Medulla oblongata (tissue), 1 donor: ENCODE measurements at regions not wholly inside any gene's neighbourhood (a gene's known extent, or its start where the extent isn't known, plus 50 kb on each side); places are given as distances from the start of the nearest gene placed in this dataset.

Experiments used
- DNase-seq: peaks from one replicate; pipeline ENCODE4 v3.0.0-alpha.2; 2015; ENCODE audit errors: extremely low spot score

DNA sequence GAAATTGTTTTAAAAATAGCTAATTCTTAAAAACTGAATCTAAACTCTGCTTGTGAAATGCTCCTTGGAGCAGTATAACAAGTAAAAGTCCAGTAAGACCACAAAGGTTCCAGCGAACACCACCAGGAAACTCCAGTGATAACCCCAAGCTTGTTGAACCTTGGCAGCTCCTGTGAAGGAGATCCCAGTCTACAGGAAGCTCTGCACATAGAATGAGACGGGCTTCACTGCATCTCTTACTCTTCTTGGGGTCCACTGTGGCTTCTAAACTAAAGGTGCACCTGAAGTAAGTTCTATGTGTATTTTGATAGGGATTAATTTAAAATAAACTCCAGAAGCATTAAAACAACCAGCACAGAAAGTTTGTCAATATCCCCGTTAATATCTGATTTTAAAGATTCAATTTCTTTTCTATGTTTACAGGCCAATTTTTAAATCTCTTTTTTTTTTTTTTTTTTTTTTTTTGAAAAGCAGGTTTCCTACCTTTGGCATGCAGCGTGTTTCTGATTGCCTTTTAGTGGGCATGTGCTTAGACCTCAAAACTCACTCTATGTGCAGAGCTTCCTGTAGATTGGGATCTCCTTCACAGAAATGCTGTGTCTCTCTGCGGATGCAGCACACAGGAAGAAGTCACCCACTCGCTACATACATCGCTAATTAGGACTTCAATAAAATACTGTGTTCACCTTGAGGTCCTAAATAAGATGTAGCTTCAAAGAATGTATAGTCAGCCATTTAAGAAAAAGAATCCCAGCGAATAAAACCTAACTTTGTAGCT is 508.5 kb downstream of the KLF12 start:
- DNase-seq, result no peak

DNA sequence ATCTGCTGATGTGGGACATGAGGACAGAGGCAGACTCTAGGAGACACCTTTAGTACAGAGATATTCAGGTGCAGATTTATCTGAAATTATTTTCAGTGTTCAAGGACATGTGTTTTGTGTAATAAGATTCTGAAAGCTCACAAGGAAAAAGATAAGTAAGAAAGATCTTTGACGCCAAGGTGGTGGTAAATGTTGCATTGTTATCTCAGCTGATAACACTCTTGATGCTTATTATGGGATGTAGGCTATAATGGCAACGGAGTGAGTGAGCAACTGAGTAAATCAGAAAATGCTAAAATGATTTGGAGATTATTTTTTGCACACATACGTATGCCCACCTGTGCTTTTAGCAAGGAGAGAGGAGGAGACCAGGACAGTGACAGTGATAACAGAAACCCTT is 510.9 kb downstream of the KLF12 start:
- no peak for DNase-seq

DNA sequence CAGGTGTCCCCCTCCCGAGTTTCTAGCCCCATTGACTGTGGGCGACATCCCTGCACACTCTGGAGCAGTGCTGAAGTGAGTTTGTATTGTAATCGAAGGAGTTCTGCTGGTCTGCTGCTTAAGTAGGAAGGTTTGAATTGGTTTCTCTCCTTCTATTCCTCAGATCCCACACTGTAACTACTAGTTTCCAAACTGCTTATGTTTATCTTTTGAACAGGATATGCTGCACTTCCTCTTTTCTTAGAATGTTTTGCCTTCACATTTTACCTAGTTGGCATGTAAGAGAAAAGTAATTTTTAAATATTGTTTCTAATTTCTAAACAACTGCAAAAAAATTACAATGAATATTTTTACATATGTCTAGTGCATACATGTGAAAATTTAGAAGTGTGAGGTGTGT is 511.8 kb downstream of the KLF12 start:
- no peak for DNase-seq

DNA sequence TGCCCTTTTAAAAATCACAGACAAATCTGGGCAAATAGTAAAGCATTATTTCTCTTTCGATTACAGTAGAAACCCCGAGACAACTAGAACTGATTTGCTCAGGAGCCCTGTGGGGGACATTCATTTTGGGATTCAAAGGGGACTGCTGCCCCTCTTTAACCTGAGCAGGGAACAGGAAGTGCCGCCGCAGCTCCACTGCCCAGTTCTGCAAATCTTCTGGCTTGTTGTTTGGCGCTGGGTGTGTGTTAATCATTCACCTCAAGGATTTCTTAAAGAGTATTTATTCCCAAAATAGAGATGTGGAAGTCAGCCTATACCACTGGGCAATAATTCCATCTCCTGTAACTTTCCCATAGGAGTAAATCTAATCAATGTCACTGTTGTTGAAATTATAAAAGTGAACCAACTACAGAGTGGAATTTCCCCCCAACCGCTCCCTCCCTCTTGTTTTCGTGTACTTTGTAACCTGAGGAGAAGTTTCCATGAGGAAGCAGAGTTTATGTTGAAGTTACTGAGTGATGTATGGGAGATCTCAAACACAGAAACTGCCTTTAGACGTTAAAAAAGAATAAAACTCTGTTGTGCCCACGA is 515.8 kb downstream of the KLF12 start:
- no peak for DNase-seq

DNA sequence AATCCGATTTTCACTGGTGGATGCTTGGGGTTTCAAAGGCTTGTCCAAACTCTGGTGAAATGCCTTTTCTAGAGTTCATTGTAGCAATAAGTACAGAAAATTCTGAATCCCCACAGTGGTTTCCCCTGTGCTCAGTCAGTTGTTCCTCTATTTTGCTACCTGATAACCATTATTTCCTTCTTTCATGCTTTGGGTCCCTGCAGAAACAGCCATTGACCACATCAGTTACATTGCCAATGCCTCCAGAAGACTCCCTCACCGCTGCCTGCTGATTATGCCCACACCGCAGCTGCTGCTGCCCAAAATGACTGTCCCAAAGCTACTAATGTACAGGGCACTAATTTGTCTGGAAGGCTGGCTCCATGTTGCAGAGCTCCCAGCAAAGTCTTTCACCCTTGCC is 517.3 kb downstream of the KLF12 start:
- no peak for DNase-seq

DNA sequence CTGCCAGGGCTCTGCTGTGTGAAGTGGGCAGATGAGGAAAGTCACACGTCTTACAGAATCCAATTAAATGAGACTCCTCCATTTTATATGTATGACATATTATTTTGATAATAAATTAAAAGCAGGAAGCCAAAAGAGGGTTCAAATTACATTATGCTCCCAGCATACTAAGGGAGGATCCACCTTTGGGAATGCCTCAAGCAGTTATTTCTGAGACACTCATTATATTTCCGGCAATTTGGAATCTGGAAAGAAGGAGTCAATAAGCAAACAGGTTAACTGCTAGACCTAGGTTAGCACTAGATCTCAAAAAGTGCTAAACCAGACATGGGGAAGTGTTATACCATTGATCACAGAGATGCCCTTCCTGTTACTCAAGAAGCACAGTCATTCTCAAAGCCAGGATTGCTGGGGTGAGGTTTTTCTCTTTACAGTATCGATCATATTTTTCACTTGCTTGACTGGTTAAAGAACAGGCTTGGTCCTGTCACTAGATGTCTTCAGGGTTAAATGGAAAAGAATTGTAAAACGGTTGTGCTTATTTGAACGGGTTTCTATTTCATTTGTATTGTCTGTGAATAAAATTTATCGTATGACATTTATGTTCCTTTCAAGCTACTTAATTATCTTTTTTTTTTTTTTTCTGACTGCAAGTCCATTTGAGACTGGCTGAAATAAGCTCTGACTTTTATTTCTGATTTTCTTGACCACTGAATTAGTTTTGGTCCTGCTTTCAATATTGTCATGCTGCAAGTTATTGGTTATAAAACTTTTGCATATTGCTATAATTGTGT is 523.2 kb downstream of the KLF12 start:
- no peak for DNase-seq

DNA sequence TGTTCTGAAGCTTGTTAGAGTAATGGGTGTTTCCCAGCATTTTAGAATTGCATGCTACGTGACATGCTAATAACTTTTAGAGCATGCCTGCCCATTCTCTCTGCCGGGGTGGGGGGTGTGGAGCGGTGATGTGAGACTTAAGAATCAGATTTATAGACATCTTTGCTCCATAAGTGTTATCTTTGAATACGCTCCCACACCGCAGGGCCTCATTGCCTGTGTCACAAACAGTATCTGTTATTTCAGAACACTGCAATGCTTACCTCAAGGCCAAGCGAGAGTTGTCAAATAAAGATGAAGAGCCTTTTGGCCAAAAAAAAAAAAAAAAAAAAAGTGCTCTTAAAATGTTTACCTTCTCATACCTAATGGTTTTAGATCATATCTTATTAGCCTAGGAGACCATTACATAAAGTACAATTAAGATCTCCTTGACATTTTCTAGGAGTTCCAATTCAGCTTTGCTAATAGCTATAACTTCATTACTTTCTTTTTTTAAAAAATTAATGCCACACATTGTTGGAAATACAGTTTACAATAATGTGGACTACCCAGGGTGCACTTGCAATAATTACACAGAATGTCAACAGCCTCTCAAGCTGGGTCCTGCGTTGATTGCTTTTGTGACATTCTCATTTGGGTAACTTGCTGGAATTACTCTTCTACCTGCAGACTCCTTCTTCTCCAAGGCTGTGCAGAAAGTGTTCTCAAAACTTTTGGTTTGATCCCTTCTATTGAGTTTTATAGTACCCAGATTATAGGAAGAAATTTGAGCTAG is 525.3 kb downstream of the KLF12 start:
- DNase-seq, result no peak

DNA sequence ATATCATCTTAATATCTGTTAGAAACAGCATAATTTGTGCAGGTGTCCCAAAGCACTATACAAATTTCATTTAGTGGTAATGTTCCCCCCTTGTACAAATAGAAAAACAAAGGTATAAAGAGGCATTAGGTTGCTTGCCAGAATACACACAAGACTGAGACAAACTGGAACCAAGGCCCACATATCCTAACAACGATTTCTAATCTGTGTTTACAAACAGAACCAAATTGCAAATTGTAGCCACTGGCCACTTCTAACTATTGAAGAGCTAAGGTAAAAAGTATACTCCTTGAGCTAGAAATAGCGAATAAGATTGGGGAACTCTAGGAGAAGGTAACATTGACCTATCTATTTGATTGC is 526.1 kb downstream of the KLF12 start:
- no peak for DNase-seq

DNA sequence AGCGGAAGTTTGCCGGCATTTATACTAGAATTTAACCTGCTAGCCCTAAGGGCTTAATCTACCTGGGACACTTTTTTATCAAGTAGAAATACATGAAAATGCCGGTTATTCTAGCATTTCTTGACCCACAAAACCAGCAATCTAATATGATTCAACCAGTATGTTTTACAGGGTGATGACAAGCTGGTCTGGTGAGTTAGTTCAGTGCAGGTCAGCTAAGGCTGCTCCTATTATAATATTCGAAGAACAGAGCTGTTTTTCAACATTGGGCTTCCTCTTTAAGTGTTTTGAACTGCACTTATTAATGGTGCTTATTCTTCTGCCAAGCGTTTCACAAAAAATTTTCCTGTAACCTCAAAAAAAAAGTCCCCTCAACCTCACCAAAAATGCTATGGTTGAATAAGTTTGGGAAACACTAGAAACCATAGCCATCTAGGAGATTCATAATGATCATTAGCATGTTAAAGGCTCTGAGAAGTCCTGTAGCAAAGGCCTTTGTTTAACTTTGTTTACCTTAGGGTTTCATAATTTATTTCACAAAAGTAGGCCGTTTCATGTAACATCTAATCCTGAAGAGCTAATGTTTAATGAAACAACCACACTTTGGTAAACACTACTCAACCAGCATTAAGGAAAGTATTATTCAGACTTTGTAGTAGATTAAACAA is 526.6 kb downstream of the KLF12 start:
- no peak for DNase-seq

DNA sequence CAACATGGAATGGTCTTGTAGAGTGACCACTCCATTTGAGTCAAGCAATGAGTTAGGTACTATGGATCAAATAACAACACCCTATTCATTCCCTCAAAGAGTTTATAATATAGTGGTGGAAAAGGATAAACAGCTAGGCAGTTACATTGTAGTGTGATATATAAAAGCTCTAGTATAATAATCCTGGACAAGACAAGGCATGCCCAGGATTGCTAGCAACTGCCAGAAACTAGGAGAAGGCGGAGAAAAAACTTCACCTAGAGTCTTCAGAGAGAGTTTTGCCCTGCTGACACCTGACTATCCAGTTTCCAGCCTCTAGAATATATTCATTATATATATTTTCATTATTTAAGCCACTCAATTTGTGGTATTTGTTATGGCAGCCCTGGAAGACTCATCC is 530.6 kb downstream of the KLF12 start:
- DNase-seq, result no peak

DNA sequence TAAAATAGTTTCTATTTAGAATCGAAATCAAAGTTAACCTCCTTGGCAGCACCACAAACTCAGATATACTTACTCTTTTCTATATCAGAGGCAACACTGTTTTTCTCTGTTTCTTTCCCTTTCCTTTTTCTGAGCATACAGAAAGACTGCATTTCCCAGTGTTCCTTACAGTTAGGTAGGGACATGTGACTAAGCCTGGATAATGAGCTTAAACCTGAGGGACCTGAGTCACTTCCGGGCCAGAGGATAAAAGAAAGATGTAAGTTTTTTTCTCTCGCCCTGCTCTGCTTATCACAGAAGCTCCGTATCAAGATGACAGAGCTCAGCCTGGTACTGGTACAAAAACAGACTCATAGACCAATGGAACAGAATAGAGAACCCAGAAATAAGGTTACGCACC is 531.9 kb downstream of the KLF12 start:
- no peak for DNase-seq

DNA sequence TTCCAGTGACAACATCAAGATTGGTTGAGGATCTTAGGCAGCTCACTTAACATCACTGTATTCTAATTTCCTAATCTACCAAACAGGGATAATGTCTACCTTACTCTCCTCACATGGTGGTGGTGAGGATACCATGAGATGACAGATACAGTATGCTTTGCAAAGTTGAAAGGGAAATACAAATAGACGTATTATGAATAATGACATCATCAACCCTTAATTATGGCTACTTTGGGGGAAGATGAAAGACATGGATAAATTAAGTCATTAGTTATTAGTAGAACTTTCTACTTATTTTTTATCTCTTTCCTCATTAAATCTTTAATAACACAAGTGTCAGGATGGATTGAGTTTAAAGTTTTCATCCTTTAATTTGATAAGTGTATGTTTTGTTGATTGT is 532.5 kb downstream of the KLF12 start:
- no peak for DNase-seq

DNA sequence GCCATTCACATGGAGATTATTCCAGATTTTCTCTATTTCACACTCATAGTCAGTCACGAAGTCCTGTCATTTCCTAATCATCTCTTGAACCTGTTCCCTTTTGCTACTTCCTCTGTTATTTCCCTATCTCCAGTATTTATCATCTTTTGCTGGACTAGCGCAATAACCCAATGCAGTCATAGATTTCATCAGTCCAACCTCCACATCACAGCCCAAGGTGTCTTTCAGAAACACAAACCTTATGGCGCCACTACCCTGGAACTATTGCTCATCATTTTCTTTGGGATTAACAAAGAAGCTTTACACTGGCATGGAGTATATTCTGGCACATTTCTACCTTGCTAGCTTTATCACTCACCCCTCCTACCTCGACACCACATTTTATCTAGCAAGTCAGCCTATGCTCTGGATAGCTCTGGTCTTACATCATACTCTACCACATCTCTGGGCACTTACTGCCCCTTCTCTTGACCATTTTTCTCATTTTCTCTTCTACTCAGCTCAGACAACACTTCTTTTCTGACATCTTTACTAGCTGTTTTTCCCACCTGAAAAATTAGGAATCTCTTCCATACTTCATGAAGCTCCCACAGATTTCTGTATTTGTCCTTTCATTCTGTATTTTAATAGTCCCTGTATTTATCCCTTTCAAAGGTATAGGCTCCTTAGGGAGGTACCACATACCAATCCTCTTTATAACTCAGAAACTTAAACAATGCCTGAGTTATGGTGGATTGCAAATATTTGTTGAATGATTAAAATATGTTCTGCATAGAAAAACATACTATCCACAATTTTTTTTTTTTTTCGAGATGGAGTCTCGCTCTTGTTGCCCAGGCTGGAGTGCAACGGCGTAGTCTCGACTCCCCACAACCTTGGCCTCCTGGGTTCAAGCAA is 534.7 kb downstream of the KLF12 start:
- no peak for DNase-seq

DNA sequence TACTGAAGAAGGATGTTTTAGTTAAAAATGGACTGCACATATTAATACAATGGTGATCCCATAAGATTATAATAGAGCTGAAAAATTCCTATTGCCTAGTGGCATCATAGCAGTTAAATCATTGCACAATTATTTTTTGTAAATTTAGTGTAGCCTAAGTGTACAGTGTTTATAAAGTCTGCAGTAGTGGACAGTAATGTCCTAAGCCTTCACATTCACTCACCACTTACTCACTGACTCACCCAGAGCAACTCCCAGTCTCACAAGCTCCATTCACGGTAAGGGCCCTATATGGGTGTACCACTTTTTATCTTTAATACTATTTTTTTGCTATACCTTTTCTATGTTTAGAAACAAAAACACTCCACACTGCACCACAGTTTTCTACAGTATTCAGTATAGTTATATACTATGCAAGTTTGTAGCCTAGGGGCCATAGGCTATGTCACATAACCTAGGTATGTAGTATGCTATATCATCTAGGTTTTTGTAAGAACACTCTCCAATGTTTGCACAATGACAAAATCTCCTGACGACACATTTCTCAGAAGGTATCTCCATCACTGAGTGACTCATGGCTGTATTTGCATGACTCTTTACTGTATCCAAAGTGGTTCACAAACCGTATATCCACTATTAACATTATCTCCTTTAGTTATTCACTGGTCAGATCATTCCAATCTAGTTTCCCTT is 536.0 kb downstream of the KLF12 start:
- no peak for DNase-seq

DNA sequence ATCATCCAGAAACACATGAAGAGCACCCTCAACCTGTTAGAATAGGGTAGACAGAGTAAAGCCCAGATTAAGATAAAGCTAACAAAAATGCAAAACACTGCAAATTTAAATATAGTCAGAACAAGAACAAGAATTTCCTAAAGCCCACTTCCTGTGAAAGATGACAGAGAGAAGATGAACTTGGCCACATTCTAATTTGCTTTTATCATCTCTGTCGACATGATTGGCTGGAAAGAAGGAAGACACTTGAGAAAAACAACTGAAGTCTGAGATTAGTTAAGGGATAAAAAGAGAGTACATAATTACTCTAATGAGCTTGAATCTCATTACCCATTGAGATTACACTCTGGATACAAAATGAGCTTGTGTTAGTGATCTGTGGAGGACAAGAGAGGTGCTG is 537.6 kb downstream of the KLF5 start:
- no peak for DNase-seq

DNA sequence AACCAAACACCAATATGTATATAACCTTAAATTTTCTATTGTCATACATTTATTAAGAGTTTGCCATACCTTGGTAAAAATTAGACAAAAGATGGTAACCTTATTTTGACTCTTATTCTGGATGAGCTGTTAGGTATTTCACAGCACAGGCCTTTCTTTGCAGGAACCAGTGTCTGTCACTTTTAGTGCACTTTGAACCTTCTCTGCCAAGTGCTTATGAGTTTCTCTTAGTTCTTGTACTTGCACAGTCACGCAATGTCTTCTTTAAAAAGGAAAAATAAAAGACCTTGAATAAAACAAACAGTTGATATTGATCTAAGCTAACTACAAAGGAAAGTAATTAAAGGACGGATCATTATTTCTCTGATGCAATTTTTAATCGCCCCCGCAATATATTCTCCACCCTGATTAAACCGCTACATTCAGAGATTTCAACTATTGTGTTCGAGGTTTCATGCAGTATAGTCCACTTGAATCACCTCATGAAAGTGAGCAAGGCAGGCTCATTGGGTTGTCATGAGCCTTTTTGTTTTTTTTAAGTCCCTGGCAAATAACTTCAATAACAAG is 534.5 kb downstream of the KLF5 start:
- no peak for DNase-seq

DNA sequence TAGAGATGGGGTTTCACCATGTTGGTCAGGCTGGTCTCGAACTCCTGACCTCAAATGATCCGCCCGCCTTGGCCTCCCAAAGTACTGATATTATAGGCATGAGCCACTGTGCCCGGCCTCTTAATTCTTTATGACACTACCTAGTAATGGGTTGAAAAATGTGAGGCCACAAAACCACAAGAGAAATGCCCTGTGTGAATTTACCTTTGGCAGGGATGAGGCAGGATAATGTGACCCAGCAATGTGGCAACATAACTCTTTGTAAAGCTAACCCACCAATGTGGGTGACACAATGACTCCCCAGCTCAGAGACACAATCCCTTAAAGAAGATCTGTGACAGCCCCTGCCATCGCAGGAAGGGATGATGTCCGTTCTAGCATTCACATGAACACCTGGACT is 533.1 kb downstream of the KLF5 start:
- DNase-seq, result no peak

DNA sequence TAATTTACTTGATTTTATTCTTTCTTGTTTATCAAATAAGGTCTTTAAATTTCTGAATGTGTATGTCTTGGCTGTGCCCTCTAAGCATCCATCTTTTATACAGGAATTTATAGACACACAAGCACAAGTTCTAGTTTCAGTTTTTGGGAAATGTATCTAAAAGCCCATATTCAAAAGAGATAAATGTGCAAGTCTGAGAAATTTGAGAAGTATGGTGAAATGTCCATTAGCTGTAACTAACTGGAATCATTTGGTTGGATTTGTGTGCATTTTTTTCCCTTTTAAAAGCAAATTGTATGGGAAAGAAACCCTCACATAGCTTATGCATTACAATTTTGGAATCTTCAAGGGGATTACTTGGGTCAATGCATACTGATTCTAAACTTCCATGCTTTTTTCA is 532.0 kb downstream of the KLF5 start:
- DNase-seq, result no peak

DNA sequence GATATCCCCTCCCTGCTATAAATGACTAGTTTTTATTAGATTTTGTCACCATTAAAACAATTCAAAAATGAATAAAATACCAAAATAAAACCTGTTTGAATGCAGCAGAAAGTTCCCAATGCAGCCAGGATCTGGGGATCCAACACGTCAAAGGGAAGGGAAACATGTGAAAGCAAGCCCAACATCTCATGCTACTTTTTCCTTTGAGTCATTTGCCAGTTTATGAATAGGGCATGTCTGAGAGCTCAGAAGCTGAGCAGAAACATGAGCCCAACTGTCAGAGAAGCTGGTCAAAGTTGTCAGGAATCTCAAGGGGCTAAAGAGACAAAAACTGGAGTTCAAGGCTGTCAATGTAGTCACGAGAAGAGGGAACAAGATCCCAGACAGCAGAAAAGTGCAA is 526.4 kb downstream of the KLF5 start:
- no peak for DNase-seq

DNA sequence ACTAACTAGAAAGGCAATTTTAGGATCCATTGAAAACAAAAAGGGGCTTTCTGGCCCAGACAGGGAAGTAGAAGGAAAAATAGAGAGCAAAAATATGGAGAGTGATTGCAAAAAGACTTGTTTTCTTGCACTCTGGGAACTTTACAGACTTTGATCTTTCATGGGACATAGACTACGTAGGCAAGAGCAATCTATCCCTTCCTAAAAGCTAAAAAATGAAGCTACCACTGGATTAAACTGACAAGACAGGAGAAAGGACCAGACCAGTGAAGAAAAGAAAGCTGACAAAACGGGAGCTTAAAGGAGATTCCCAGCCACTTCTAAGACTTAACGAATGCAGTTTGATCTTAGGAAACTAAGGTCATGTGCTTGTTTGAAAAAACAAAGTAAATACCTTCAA is 524.5 kb downstream of the KLF5 start:
- DNase-seq, result no peak
